ENCODE measurements at regions not wholly inside any gene's neighbourhood (a gene's known extent, or its start where the extent isn't known, plus 50 kb on each side); places are given as distances from the start of the nearest gene placed in this dataset.

DNA sequence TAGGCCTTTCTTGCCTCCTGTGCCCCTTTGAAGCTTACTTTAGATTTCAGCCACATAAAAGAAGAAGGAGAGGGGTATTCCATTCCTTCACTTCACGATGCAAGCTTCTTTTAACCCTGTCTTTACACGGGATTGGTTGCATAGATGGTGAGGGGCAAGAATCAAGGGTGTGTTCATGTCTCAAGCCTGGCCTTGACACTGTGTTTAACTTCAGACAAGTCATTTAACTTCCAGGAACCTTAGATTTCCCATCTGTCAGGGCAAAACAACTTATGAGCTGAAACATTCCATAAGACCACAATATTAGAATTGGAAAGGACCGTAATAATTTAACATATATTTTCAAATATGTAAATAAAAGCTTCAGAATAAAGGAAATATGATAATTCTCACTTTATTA, 344.5 kb downstream of the MFSD1 start:
- Histone ChIP-seq H2AFZ (no peak overlapping the region), H3K27ac (no peak overlapping the region), H3K9me3 (ENCODE audit: low read depth) (no peaks in the 10 kb centered on the region), H3K79me2 (no peaks in the 10 kb centered on the region), H3K9me2 (replicated peaks; ENCODE audit: insufficient read depth) (no peaks in the 10 kb centered on the region), H3K4me2 (no peak overlapping the region), H3K36me3 (replicated peaks; ENCODE audit: insufficient read depth, low read depth) (no peaks in the 10 kb centered on the region), H4K20me1 (ENCODE audit: insufficient read depth, poor library complexity, severe bottlenecking) (no peaks in the 10 kb centered on the region), H3K4me3 (no peak overlapping the region), H3K4me1 (ENCODE audit: insufficient read depth) (no peaks in the 10 kb centered on the region), H3K27me3 (no peaks in the 10 kb centered on the region)
- TF ChIP-seq EZH2phosphoT487 (IDR thresholded peaks at IDR 0.05; ENCODE audit: low read depth, severe bottlenecking, unreplicated experiment) (no peak), EZH2 (IDR thresholded peaks at IDR 0.05; ENCODE audit: borderline replicate concordance) (no peak)
- TF ChIP-seq, protein P1, sequence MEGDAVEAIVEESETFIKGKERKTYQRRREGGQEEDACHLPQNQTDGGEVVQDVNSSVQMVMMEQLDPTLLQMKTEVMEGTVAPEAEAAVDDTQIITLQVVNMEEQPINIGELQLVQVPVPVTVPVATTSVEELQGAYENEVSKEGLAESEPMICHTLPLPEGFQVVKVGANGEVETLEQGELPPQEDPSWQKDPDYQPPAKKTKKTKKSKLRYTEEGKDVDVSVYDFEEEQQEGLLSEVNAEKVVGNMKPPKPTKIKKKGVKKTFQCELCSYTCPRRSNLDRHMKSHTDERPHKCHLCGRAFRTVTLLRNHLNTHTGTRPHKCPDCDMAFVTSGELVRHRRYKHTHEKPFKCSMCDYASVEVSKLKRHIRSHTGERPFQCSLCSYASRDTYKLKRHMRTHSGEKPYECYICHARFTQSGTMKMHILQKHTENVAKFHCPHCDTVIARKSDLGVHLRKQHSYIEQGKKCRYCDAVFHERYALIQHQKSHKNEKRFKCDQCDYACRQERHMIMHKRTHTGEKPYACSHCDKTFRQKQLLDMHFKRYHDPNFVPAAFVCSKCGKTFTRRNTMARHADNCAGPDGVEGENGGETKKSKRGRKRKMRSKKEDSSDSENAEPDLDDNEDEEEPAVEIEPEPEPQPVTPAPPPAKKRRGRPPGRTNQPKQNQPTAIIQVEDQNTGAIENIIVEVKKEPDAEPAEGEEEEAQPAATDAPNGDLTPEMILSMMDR (IDR thresholded peaks at IDR 0.05; ENCODE audit: poor library complexity): no peak
- DNase-seq (ENCODE audit: low spot score): no peak
- 71% methylated on average over 3 of the region's 3 CpGs for WGBS (ENCODE audit: low lambda C conversion rate, missing lambda C conversion rate)

DNA sequence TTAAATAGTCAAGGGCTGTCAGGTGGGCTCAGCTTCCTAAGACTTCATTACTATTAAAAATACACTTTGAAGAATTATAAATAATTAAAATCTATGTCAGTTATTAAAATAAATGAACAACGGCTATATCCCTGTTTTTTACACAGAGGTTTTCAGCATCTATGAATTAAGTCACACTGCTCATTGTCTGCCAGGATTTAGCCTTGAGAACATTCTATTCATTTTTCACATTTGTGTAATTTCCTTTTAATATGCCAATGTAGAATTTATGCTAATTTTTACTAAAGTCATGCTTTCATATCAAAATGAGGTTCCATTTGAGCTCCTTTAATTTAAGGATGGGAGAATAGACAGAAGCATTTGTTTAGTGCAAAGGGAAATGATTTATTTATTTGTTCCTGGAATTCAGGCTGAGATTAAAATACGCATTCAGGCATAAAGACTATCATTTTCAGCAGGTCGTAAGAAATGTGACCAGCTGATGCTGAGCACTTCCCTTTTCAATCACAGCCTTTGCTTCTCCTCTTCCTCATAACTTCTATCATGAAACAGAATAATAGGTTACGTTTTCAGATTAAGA, 345.1 kb downstream of the MFSD1 start:
- TF ChIP-seq EZH2phosphoT487 (IDR thresholded peaks at IDR 0.05; ENCODE audit: low read depth, severe bottlenecking, unreplicated experiment): no peak
- TF ChIP-seq EZH2 (IDR thresholded peaks at IDR 0.05; ENCODE audit: borderline replicate concordance): no peak
- TF ChIP-seq, protein P1 (IDR thresholded peaks at IDR 0.05; ENCODE audit: poor library complexity): no peak
- WGBS (ENCODE audit: low lambda C conversion rate, missing lambda C conversion rate): 82% methylated on average over 4 of the region's 4 CpGs

DNA sequence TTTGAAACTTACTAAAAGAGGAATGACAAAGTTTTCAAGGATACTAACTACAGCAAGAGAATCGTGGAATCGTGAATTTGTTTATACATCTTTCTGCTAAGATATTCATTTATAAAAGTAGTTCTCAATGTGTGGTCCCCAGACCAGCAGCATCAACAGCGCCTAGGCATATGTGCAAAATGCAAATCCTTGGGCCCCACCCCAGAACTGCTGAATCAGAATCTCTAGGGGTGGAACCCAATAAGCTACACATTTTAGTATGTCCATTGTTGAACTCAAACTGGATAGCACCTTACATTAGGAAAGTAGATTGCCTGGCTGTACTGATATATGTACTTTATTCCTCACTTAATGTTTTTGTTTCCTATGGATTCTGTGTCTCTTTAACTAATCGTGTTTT, 346.0 kb downstream of the MFSD1 start:
- H3K27ac ChIP-seq: no peak overlapping the region
- H3K4me1 ChIP-seq (ENCODE audit: insufficient read depth): no peaks in the 10 kb centered on the region
- 89% methylated on average over 4 of the region's 4 CpGs for WGBS (ENCODE audit: low lambda C conversion rate, missing lambda C conversion rate)
- no peak for TF ChIP-seq EZH2phosphoT487 (IDR thresholded peaks at IDR 0.05; ENCODE audit: low read depth, severe bottlenecking, unreplicated experiment)
- TF ChIP-seq, protein P1 (IDR thresholded peaks at IDR 0.05; ENCODE audit: poor library complexity): no peak
- TF ChIP-seq EZH2 (IDR thresholded peaks at IDR 0.05; ENCODE audit: borderline replicate concordance): no peak
- H3K4me3 ChIP-seq: no peak overlapping the region
- H3K27me3 ChIP-seq: no peaks in the 10 kb centered on the region
- H3K9me2 ChIP-seq (replicated peaks; ENCODE audit: insufficient read depth): no peaks in the 10 kb centered on the region
- no peak overlapping the region for H2AFZ ChIP-seq
- no peaks in the 10 kb centered on the region for H4K20me1 ChIP-seq (ENCODE audit: insufficient read depth, poor library complexity, severe bottlenecking)
- H3K9me3 ChIP-seq (ENCODE audit: low read depth): no peaks in the 10 kb centered on the region
- no peak for DNase-seq (ENCODE audit: low spot score)
- H3K79me2 ChIP-seq: no peaks in the 10 kb centered on the region
- no peak overlapping the region for H3K4me2 ChIP-seq
- H3K36me3 ChIP-seq (replicated peaks; ENCODE audit: insufficient read depth, low read depth): no peaks in the 10 kb centered on the region

More for the DNA sequence above, 345.1 kb downstream of the MFSD1 start:
- Histone ChIP-seq H2AFZ (no peak overlapping the region), H3K27me3 (no peaks in the 10 kb centered on the region), H3K27ac (no peak overlapping the region), H3K79me2 (no peaks in the 10 kb centered on the region), H3K4me3 (no peak overlapping the region), H4K20me1 (ENCODE audit: insufficient read depth, poor library complexity, severe bottlenecking) (no peaks in the 10 kb centered on the region), H3K36me3 (replicated peaks; ENCODE audit: insufficient read depth, low read depth) (no peaks in the 10 kb centered on the region), H3K9me2 (replicated peaks; ENCODE audit: insufficient read depth) (no peaks in the 10 kb centered on the region), H3K4me1 (ENCODE audit: insufficient read depth) (no peaks in the 10 kb centered on the region), H3K4me2 (no peak overlapping the region), H3K9me3 (ENCODE audit: low read depth) (no peaks in the 10 kb centered on the region)
- no peak for DNase-seq (ENCODE audit: low spot score)

Data from hepatocyte (in vitro differentiated cells).